Left lung (tissue), 4 donors: ENCODE measurements at regions not wholly inside any gene's neighbourhood (a gene's known extent, or its start where the extent isn't known, plus 50 kb on each side); places are given as distances from the start of the nearest gene placed in this dataset.

Experiments
- ATAC-seq: fragments of 200-7000 bp; cut with Tn5 transposase; one replicate; pipeline ENCODE4 v1.9.1; 2020; ENCODE audit warnings: moderate library complexity
- DNase-seq, 4 donors: peaks; one replicate each; pipeline ENCODE4 v3.0.0-alpha.2; 2013 to 2020
- H3K27ac ChIP-seq, 2 donors: fragments of 200-600 bp; sonication (generic) in 1 of 2; one replicate each; pipeline versions ENCODE4 v1.5.0 to v1.8.0; 2020 to 2021
- H3K27me3 ChIP-seq, 2 donors: fragments of 200-600 bp; sonication (generic) in 1 of 2; one replicate each; pipeline versions ENCODE4 v1.5.0 to v1.8.0; 2020 to 2021
- H3K36me3 ChIP-seq, 2 donors: fragments of 200-600 bp; sonication (generic) in 1 of 2; one replicate each; pipeline versions ENCODE4 v1.5.0 to v1.8.0; 2020 to 2021
- H3K4me1 ChIP-seq, 2 donors: fragments of 200-600 bp; one replicate each; pipeline ENCODE4 v1.8.0; 2021
- H3K4me3 ChIP-seq, 2 donors: fragments of 200-600 bp; sonication (generic) in 1 of 2; one replicate each; pipeline versions ENCODE4 v1.5.0 to v1.8.0; 2020 to 2021; ENCODE audit warnings: mild to moderate bottlenecking in 1 of 2
- H3K9me3 ChIP-seq, 2 donors: fragments of 200-600 bp; sonication (generic) in 1 of 2; one replicate each; pipeline versions ENCODE4 v1.5.0 to v1.8.0; 2020 to 2021
- CTCF ChIP-seq, 2 donors: fragments of 200-600 bp; sonication (generic) in 1 of 2; IDR thresholded peaks; one replicate each; pipeline versions ENCODE4 v1.5.0 to v1.8.0; 2021; ENCODE audit warnings: antibody characterized with exemption in 2 of 2
- intact Hi-C, 2 donors: fragments of 100-400 bp; cut with DNase I; formaldehyde crosslinking; loops; one replicate each; pipeline versions ENCODE4 v1.11.2 to v1.14.2; 2022
- donor health status: DM: no; HTN: yes; CAD: no.
- donor health status: DM: no; HTN: no; CAD: no.

- intact Hi-C loops, result no loop called here
- peaks cover 0 to 5% of the 10 kb centered on the region in 2 donors for H3K9me3 ChIP-seq
- no peak for TF ChIP-seq CTCF (IDR thresholded peaks at IDR 0.05)
- no peak overlapping the region for H3K4me3 ChIP-seq
- no peaks in the 10 kb centered on the region for H3K4me1 ChIP-seq
- no peak overlapping the region for H3K27ac ChIP-seq
- no peaks in the 10 kb centered on the region for H3K27me3 ChIP-seq
- H3K36me3 ChIP-seq, result no peaks in the 10 kb centered on the region
- DNase-seq (no peak), ATAC-seq (no peak)
Measured at GRCh38 chr3:113104357-113105092, 106.8 kb upstream of the BOC start.

GRCh38 chr3:113105093-113105449, 106.3 kb upstream of the BOC start:
- intact Hi-C loops, result no loop called here
- Histone ChIP-seq H3K9me3 (no peaks in the 10 kb centered on the region), H3K4me1 (no peaks in the 10 kb centered on the region), H3K27me3 (no peaks in the 10 kb centered on the region), H3K36me3 (no peaks in the 10 kb centered on the region), H3K4me3 (no peak overlapping the region), H3K27ac (no peak overlapping the region)
- no peak for DNase-seq
- ATAC-seq, result no peak
- no peak for TF ChIP-seq CTCF (IDR thresholded peaks at IDR 0.05)

GRCh38 chr3:113105966-113106660, 105.2 kb upstream of the BOC start:
- intact Hi-C loops, result no loop called here
- no peaks in the 10 kb centered on the region for H3K27me3 ChIP-seq
- H3K27ac ChIP-seq, result no peak overlapping the region
- no peak overlapping the region for H3K4me3 ChIP-seq
- H3K4me1 ChIP-seq, result no peaks in the 10 kb centered on the region
- ATAC-seq (no peak), DNase-seq (no peak)
- no peaks in the 10 kb centered on the region for H3K9me3 ChIP-seq
- H3K36me3 ChIP-seq, result no peaks in the 10 kb centered on the region
- no peak for TF ChIP-seq CTCF (IDR thresholded peaks at IDR 0.05)

GRCh38 chr3:113110267-113110666, 101.1 kb upstream of the BOC start:
- intact Hi-C loops, result no loop called here
- no peak for ATAC-seq
- DNase-seq, result no peak

More at GRCh38 chr3:113110267-113110666, 101.1 kb upstream of the BOC start:
- Histone ChIP-seq H3K36me3 (no peaks in the 10 kb centered on the region), H3K27me3 (no peaks in the 10 kb centered on the region), H3K4me1 (no peaks in the 10 kb centered on the region), H3K27ac (no peak overlapping the region), H3K4me3 (no peak overlapping the region), H3K9me3 (no peaks in the 10 kb centered on the region)
- no peak for TF ChIP-seq CTCF (IDR thresholded peaks at IDR 0.05)
